ENCODE measurements at regions not wholly inside any gene's neighbourhood (a gene's known extent, or its start where the extent isn't known, plus 50 kb on each side); places are given as distances from the start of the nearest gene placed in this dataset.
"Not testable (repeated sequence)": the region's sequence is repeated elsewhere in the genome, so short reads cannot be mapped to it uniquely, and the experiment has no call there.

GRCh38 chr5:90325093-90325492 is 84.5 kb downstream of the CETN3 start:
- Histone ChIP-seq H3K14ac (replicated peaks; ENCODE audit: low read depth, low read length) (no peak overlapping the region), H3K27ac (ENCODE audit: insufficient read depth, low read length) (no peak overlapping the region), H3K27me3 (ENCODE audit: control insufficient read depth, insufficient read depth, low read length) (no peaks in the 10 kb centered on the region), H4K5ac (ENCODE audit: low read depth, low read length) (no peak overlapping the region), H2BK20ac (ENCODE audit: low read depth, low read length) (no peak overlapping the region), H2AK5ac (ENCODE audit: low read depth, low read length) (no peak overlapping the region), H3K4me1 (ENCODE audit: control insufficient read depth, insufficient read depth, low read length) (no peaks in the 10 kb centered on the region), H2AFZ (replicated peaks; ENCODE audit: low read length, poor library complexity) (no peak overlapping the region), H3K18ac (ENCODE audit: low read depth, low read length) (no peak overlapping the region), H3K23ac (ENCODE audit: low read depth, low read length) (no peak overlapping the region), H4K20me1 (ENCODE audit: insufficient read depth, low read length) (no peaks in the 10 kb centered on the region), H3K36me3 (ENCODE audit: control insufficient read depth, insufficient read depth, low read length) (no peaks in the 10 kb centered on the region), H3K4me2 (ENCODE audit: low read depth, low read length) (no peak overlapping the region), H4K91ac (ENCODE audit: insufficient read depth, low read depth, low read length) (no peak overlapping the region), H2BK5ac (ENCODE audit: low read depth, low read length, poor library complexity, severe bottlenecking) (no peak overlapping the region), H4K8ac (ENCODE audit: low read depth in 2 of 2, low read length in 2 of 2) (no peak overlapping the region), H2BK15ac (ENCODE audit: low read depth, low read length) (no peak overlapping the region), H3K9me3 (ENCODE audit: control insufficient read depth, insufficient read depth, low read length) (no peaks in the 10 kb centered on the region), H2AK9ac (replicated peaks; ENCODE audit: low read depth, low read length, poor library complexity) (no peak overlapping the region), H3K4me3 (ENCODE audit: insufficient read depth, low read depth, low read length) (no peak overlapping the region), H3K9me1 (ENCODE audit: insufficient read depth, low read length) (no peaks in the 10 kb centered on the region), H3K56ac (ENCODE audit: extremely low read depth, insufficient read depth, low read length) (no peak overlapping the region), H3K79me1 (ENCODE audit: low read depth in 1 of 2, low read length in 2 of 2) (no peaks in the 10 kb centered on the region), H3K9ac (ENCODE audit: low read depth, low read length) (no peak overlapping the region), H3K4ac (ENCODE audit: low read depth, low read length) (no peak overlapping the region), H2BK120ac (ENCODE audit: low read depth, low read length) (no peak overlapping the region)
- dilution Hi-C loops (cut with HindIII; ENCODE audit: low sequenced_read_pairs, unreplicated experiment) (no loop called here), in situ Hi-C loops (cut with MboI; ENCODE audit: low sequenced_read_pairs) (no loop called here), intact Hi-C loops (cut with micrococcal nuclease) (no loop called here)
- DNase-seq (no peak), ATAC-seq (ENCODE audit: low read depth) (no peak)
- ChIA-PET POLR2A (ENCODE audit: unreplicated experiment) (no interaction called here), CTCF (no interaction called here)
- no CpG with 5 or more reads among the region's 1 CpG for WGBS, 2 experiments (ENCODE audit: extremely low coverage in 2 of 2, insufficient read length in 1 of 2)
- no TSS peak for BruUV-seq (replicated peaks)
- TF ChIP-seq NFE2L2 (IDR thresholded peaks at IDR 0.05; ENCODE audit: low read depth, low read length) (no peak), RAD21 (IDR thresholded peaks at IDR 0.05; ENCODE audit: low read length) (no peak), ELK1 (IDR thresholded peaks at IDR 0.05; ENCODE audit: borderline replicate concordance, low read depth, low read length) (no peak), MXI1 (IDR thresholded peaks at IDR 0.05; ENCODE audit: borderline replicate concordance, low read depth, low read length) (no peak), RFX5 (IDR thresholded peaks at IDR 0.05; ENCODE audit: low read depth, low read length) (no peak)

DNA sequence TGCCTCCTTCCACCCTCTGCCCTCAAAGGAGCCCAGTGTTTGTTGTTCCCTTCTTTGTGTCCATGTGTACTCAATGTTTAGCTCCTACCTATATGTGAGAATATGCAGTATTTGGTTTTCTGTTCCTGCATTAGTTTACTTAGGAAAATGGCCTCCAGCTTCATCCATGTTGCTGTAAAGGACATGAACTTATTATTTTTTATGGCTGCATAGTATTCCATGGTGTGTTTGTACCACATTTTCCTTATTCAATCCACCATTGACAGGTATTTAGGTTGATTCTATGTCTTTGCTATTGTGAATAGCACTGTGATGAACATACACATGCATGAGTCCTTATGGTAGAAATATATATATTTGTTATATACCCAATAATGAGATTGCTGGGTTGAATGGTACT is 89.2 kb downstream of the CETN3 start:
- POLR2A ChIA-PET (ENCODE audit: unreplicated experiment) = not testable (repeated sequence)

More for the DNA sequence above, 89.2 kb downstream of the CETN3 start:
- H2BK20ac ChIP-seq (ENCODE audit: low read depth, low read length); H2AK5ac ChIP-seq (ENCODE audit: low read depth, low read length); H4K20me1 ChIP-seq (ENCODE audit: insufficient read depth, low read length); intact Hi-C loops (cut with micrococcal nuclease); H3K56ac ChIP-seq (ENCODE audit: extremely low read depth, insufficient read depth, low read length); ATAC-seq (ENCODE audit: low read depth); H3K18ac ChIP-seq (ENCODE audit: low read depth, low read length); DNase-seq; H2BK120ac ChIP-seq (ENCODE audit: low read depth, low read length); H2AK9ac ChIP-seq (replicated peaks; ENCODE audit: low read depth, low read length, poor library complexity); H3K4ac ChIP-seq (ENCODE audit: low read depth, low read length); H3K27ac ChIP-seq (ENCODE audit: insufficient read depth, low read length); H2BK5ac ChIP-seq (ENCODE audit: low read depth, low read length, poor library complexity, severe bottlenecking); H4K5ac ChIP-seq (ENCODE audit: low read depth, low read length); H4K8ac ChIP-seq (ENCODE audit: low read depth in 2 of 2, low read length in 2 of 2); H3K27me3 ChIP-seq (ENCODE audit: control insufficient read depth, insufficient read depth, low read length); CTCF ChIA-PET; H3K23ac ChIP-seq (ENCODE audit: low read depth, low read length); H3K36me3 ChIP-seq (ENCODE audit: control insufficient read depth, insufficient read depth, low read length); H3K9me3 ChIP-seq (ENCODE audit: control insufficient read depth, insufficient read depth, low read length); BruUV-seq (replicated peaks); H4K91ac ChIP-seq (ENCODE audit: insufficient read depth, low read depth, low read length); dilution Hi-C loops (cut with HindIII; ENCODE audit: low sequenced_read_pairs, unreplicated experiment); H2AFZ ChIP-seq (replicated peaks; ENCODE audit: low read length, poor library complexity); H3K9ac ChIP-seq (ENCODE audit: low read depth, low read length); H3K79me1 ChIP-seq (ENCODE audit: low read depth in 1 of 2, low read length in 2 of 2); H2BK15ac ChIP-seq (ENCODE audit: low read depth, low read length); H3K14ac ChIP-seq (replicated peaks; ENCODE audit: low read depth, low read length); H3K4me2 ChIP-seq (ENCODE audit: low read depth, low read length); in situ Hi-C loops (cut with MboI; ENCODE audit: low sequenced_read_pairs); H3K4me1 ChIP-seq (ENCODE audit: control insufficient read depth, insufficient read depth, low read length); H3K4me3 ChIP-seq (ENCODE audit: insufficient read depth, low read depth, low read length); H3K9me1 ChIP-seq (ENCODE audit: insufficient read depth, low read length): not testable (repeated sequence)
